ENCODE measurements at regions not wholly inside any gene's neighbourhood (a gene's known extent, or its start where the extent isn't known, plus 50 kb on each side); places are given as distances from the start of the nearest gene placed in this dataset.

GRCh38 chr7:13563257-13563656 lies 426.2 kb downstream of the ETV1 start:
- H3K4me3 Mint-ChIP-seq: no peak overlapping the region
- no peaks in the 10 kb centered on the region for H3K9me3 Mint-ChIP-seq
- H3K27ac Mint-ChIP-seq (ENCODE audit: unreplicated experiment): no peak overlapping the region
- TF ChIP-seq CTCF (conservative IDR thresholded peaks at IDR 0.05): no peak
- no peak for DNase-seq (ENCODE audit: low read depth, low spot score)
- no peaks in the 10 kb centered on the region for H3K27me3 Mint-ChIP-seq (ENCODE audit: low read depth)
- H3K36me3 Mint-ChIP-seq (ENCODE audit: low read depth): no peaks in the 10 kb centered on the region
- H3K4me1 Mint-ChIP-seq: no peaks in the 10 kb centered on the region

GRCh38 chr7:13563680-13564079 lies 425.8 kb downstream of the ETV1 start:
- no peaks in the 10 kb centered on the region for H3K4me1 Mint-ChIP-seq
- H3K9me3 Mint-ChIP-seq: no peaks in the 10 kb centered on the region
- no peak for DNase-seq (ENCODE audit: low read depth, low spot score)
- H3K27ac Mint-ChIP-seq (ENCODE audit: unreplicated experiment): no peak overlapping the region
- H3K36me3 Mint-ChIP-seq (ENCODE audit: low read depth): no peaks in the 10 kb centered on the region
- TF ChIP-seq CTCF (conservative IDR thresholded peaks at IDR 0.05): no peak
- no peak overlapping the region for H3K4me3 Mint-ChIP-seq
- H3K27me3 Mint-ChIP-seq (ENCODE audit: low read depth): no peaks in the 10 kb centered on the region

- Mint-ChIP-seq H3K27me3 (ENCODE audit: low read depth) (no peaks in the 10 kb centered on the region), H3K4me3 (no peak overlapping the region), H3K27ac (ENCODE audit: unreplicated experiment) (no peak overlapping the region), H3K4me1 (no peaks in the 10 kb centered on the region), H3K9me3 (peaks cover 3% of the 10 kb centered on the region), H3K36me3 (ENCODE audit: low read depth) (no peaks in the 10 kb centered on the region)
- DNase-seq (ENCODE audit: low read depth, low spot score): no peak
- TF ChIP-seq CTCF (conservative IDR thresholded peaks at IDR 0.05): no peak
Measured at GRCh38 chr7:13577566-13578145, 411.8 kb downstream of the ETV1 start.

- H3K36me3 Mint-ChIP-seq (ENCODE audit: low read depth): no peaks in the 10 kb centered on the region
- no peak overlapping the region for H3K4me3 Mint-ChIP-seq
- H3K9me3 Mint-ChIP-seq: no peaks in the 10 kb centered on the region
- no peak for DNase-seq (ENCODE audit: low read depth, low spot score)
- H3K27me3 Mint-ChIP-seq (ENCODE audit: low read depth): no peaks in the 10 kb centered on the region
- H3K4me1 Mint-ChIP-seq: no peaks in the 10 kb centered on the region
- H3K27ac Mint-ChIP-seq (ENCODE audit: unreplicated experiment): no peak overlapping the region
- no peak for TF ChIP-seq CTCF (conservative IDR thresholded peaks at IDR 0.05)
Measured at GRCh38 chr7:13578294-13578693, 411.2 kb downstream of the ETV1 start.

- TF ChIP-seq CTCF (conservative IDR thresholded peaks at IDR 0.05): no peak
- Mint-ChIP-seq H3K36me3 (ENCODE audit: low read depth) (no peaks in the 10 kb centered on the region), H3K27ac (ENCODE audit: unreplicated experiment) (no peak overlapping the region), H3K4me3 (no peak overlapping the region), H3K4me1 (no peaks in the 10 kb centered on the region), H3K9me3 (peaks cover 3% of the 10 kb centered on the region), H3K27me3 (ENCODE audit: low read depth) (no peaks in the 10 kb centered on the region)
- no peak for DNase-seq (ENCODE audit: low read depth, low spot score)
Measured at GRCh38 chr7:13581097-13581496, 408.4 kb downstream of the ETV1 start.
